ENCODE measurements at regions not wholly inside any gene's neighbourhood (a gene's known extent, or its start where the extent isn't known, plus 50 kb on each side); places are given as distances from the start of the nearest gene placed in this dataset.
A peak's percentile ranks its signal among the peaks of the same experiment; 100 is the strongest.
"Not testable (repeated sequence)": the region's sequence is repeated elsewhere in the genome, so short reads cannot be mapped to it uniquely, and the experiment has no call there.

- no peak for DNase-seq
Measured at GRCh38 chr5:164312801-164313200, 807.4 kb downstream of the MAT2B start.

- DNase-seq, result no peak
Measured at GRCh38 chr5:164317676-164318075, 812.3 kb downstream of the MAT2B start.

GRCh38 chr5:164319161-164319560 is 813.7 kb downstream of the MAT2B start:
- no peak for DNase-seq

- DNase-seq, result no peak
Measured at GRCh38 chr5:164324239-164324638, 818.8 kb downstream of the MAT2B start.

- DNase-seq, result no peak
Measured at GRCh38 chr5:164326219-164326618, 820.8 kb downstream of the MAT2B start.

GRCh38 chr5:164327166-164327565 is 821.7 kb downstream of the MAT2B start:
- DNase-seq, result not testable (repeated sequence)

- DNase-seq, result no peak
Measured at GRCh38 chr5:164332349-164333196, 827.2 kb downstream of the MAT2B start.

GRCh38 chr5:164335837-164336236 is 830.4 kb downstream of the MAT2B start:
- no peak for DNase-seq

- no peak for DNase-seq
Measured at GRCh38 chr5:164336276-164336675, 830.9 kb downstream of the MAT2B start.

GRCh38 chr5:164336906-164337305 is 831.5 kb downstream of the MAT2B start:
- no peak for DNase-seq

- DNase-seq, result no peak
Measured at GRCh38 chr5:164341056-164341619, 835.7 kb downstream of the MAT2B start.

- peak in 1 of 2 donors; percentile 3 for DNase-seq
Measured at GRCh38 chr5:164345173-164345849, 839.9 kb downstream of the MAT2B start.

- no peak for DNase-seq
Measured at GRCh38 chr5:164345853-164346252, 840.4 kb downstream of the MAT2B start.

- DNase-seq, result no peak
Measured at GRCh38 chr5:164346785-164347630, 841.6 kb downstream of the MAT2B start.

GRCh38 chr5:164350236-164350635 is 844.8 kb downstream of the MAT2B start:
- no peak for DNase-seq

- no peak for DNase-seq
Measured at GRCh38 chr5:164351245-164351834, 845.9 kb downstream of the MAT2B start.

GRCh38 chr5:164352695-164353094 is 847.3 kb downstream of the MAT2B start:
- DNase-seq, result no peak

- no peak for DNase-seq
Measured at GRCh38 chr5:164353155-164353554, 847.7 kb downstream of the MAT2B start.

GRCh38 chr5:164354139-164354751 is 848.8 kb downstream of the MAT2B start:
- DNase-seq, result no peak

GRCh38 chr5:164355267-164355830 is 849.9 kb downstream of the MAT2B start:
- DNase-seq, result no peak

- no peak for DNase-seq
Measured at GRCh38 chr5:164356790-164357189, 851.4 kb downstream of the MAT2B start.
